ENCODE measurements at regions not wholly inside any gene's neighbourhood (a gene's known extent, or its start where the extent isn't known, plus 50 kb on each side); places are given as distances from the start of the nearest gene placed in this dataset.

DNA sequence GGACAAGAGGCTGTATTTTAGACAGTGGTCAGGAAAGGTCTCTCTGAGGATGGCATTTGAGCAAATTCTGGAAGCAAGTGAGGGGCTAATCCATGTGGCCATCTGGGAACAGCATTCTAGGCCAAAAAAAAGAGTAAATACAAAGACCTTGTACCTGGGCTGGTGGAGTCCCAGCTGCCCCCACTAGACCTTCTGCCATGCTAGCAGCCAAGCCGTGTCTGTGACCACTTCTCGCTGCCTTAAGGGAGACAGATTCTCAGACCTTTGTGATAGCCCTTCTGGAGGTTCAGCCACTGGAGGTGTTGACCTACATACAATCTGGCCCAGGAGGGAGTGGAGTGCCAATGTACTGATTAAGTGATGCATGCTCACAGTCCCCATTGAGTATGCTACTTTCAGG, 506.2 kb downstream of the MID1IP1 start:
- H3K4me1 ChIP-seq: no peaks in the 10 kb centered on the region
- H3K27ac ChIP-seq: no peak overlapping the region
- H3K4me3 ChIP-seq: no peak overlapping the region
- intact Hi-C loops (cut with DNase I): no loop called here
- H3K27me3 ChIP-seq: no peaks in the 10 kb centered on the region
- DNase-seq: no peak
- TF ChIP-seq, protein P1, sequence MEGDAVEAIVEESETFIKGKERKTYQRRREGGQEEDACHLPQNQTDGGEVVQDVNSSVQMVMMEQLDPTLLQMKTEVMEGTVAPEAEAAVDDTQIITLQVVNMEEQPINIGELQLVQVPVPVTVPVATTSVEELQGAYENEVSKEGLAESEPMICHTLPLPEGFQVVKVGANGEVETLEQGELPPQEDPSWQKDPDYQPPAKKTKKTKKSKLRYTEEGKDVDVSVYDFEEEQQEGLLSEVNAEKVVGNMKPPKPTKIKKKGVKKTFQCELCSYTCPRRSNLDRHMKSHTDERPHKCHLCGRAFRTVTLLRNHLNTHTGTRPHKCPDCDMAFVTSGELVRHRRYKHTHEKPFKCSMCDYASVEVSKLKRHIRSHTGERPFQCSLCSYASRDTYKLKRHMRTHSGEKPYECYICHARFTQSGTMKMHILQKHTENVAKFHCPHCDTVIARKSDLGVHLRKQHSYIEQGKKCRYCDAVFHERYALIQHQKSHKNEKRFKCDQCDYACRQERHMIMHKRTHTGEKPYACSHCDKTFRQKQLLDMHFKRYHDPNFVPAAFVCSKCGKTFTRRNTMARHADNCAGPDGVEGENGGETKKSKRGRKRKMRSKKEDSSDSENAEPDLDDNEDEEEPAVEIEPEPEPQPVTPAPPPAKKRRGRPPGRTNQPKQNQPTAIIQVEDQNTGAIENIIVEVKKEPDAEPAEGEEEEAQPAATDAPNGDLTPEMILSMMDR (IDR thresholded peaks at IDR 0.05): no peak
- TF ChIP-seq POLR2A (IDR thresholded peaks at IDR 0.05): no peak
- H3K9me3 ChIP-seq: peaks cover 4 to 7% (median 6%) of the 10 kb centered on the region in 3 donors
- H3K36me3 ChIP-seq: no peaks in the 10 kb centered on the region
- WGBS, 2 donors: no CpG with 5 or more reads among the region's 2 CpGs

DNA sequence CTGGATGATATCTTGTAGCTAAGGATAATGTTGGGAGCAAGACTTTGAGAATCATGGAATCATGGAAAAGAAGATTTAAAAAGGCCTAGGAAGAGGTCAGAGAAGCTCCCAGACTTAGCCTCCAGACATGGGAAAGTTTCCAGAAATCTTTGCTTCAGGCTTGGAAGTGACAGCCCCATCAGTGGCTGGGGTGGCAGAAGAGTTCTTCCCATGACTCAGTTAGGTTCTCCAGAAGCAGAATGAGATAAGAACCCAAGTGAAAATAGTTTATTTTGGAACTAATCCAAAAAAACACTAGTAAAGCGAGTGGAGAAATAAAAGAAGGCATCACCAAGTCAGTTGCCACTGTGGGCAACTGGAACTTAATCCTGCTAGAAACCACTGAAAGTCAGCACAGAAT, 506.9 kb downstream of the MID1IP1 start:
- WGBS, 2 donors: 43 to 60% methylated on average over 1 of the region's 1 CpG

DNA sequence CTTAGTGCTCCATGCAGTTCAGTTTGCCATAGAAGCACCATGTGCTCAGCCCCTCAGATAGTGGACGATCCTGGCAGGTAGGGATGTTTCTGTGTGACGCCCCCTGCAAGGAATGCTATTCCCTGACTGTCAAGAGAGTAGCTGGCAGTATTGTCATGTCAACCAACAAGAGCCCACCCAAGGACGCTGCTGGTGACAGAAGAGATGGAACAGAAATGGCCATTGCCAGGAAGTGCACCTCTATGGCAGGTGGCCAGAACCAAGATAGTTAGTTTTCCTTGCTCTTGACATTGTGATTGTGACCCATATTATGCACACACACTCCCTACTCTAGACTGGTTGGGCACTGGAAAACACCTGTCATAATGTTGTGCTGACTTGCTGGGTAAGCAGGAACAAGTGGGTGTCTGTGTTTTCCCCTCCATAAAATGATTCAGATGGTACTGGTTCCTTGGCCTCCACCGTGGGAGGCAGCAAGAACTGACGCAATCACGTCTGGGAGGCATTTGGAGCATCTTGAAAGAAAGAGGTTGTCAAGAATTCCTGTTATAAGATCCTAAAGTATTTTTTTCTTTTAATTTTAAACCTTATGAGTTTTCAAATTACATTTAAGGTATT, 507.9 kb downstream of the MID1IP1 start:
- H3K9me3 ChIP-seq: no peaks in the 10 kb centered on the region
- 6 to 53% methylated on average over 3 to 6 of the region's 6 CpGs for WGBS, 2 donors
- peak overlapping the region in 1 of 4 donors; percentile 25 for H3K27ac ChIP-seq
- no peaks in the 10 kb centered on the region for H3K36me3 ChIP-seq
- no peaks in the 10 kb centered on the region for H3K4me1 ChIP-seq
- no peak overlapping the region for H3K4me3 ChIP-seq
- intact Hi-C loops (cut with DNase I): no loop called here
- no peaks in the 10 kb centered on the region for H3K27me3 ChIP-seq
- TF ChIP-seq, protein P1 (IDR thresholded peaks at IDR 0.05): no peak
- TF ChIP-seq POLR2A (IDR thresholded peaks at IDR 0.05): no peak
- DNase-seq: no peak

More for the DNA sequence above, 506.9 kb downstream of the MID1IP1 start:
- no peaks in the 10 kb centered on the region for H3K36me3 ChIP-seq
- intact Hi-C loops (cut with DNase I): no loop called here
- DNase-seq: no peak
- TF ChIP-seq POLR2A (IDR thresholded peaks at IDR 0.05): no peak
- TF ChIP-seq, protein P1 (IDR thresholded peaks at IDR 0.05): no peak
- no peaks in the 10 kb centered on the region for H3K27me3 ChIP-seq
- H3K4me3 ChIP-seq: no peak overlapping the region
- H3K9me3 ChIP-seq: peaks cover 0 to 1% (median under 1%) of the 10 kb centered on the region in 3 donors
- no peak overlapping the region for H3K27ac ChIP-seq
- H3K4me1 ChIP-seq: no peaks in the 10 kb centered on the region

DNA sequence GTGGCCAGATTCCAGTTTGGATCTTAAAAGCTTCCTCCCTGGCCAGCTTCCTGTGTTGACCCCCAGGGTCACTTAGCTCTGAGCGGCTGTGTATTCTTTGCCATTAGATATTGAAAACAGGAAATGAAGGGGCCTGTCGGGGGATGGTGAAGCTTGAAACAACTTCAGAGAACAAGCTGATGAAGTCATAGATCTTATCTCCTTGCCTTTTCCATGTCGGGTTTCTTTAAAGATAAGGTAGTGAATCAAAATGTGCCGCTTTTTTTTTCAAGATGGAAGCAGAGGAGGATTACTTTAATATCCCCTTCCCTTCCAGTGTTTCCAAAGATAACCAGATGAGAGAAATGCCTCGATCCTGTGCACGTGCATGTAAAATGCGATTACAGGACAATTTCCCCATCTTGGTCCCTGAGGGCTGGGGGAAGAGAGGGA, 508.5 kb downstream of the MID1IP1 start:
- no peaks in the 10 kb centered on the region for H3K27me3 ChIP-seq
- TF ChIP-seq, protein P1 (IDR thresholded peaks at IDR 0.05): no peak
- TF ChIP-seq POLR2A (IDR thresholded peaks at IDR 0.05): no peak
- no peak for DNase-seq
- WGBS, 2 donors: 44 to 49% methylated on average over 5 to 7 of the region's 7 CpGs
- intact Hi-C loops (cut with DNase I): no loop called here
- H3K4me3 ChIP-seq: no peak overlapping the region
- H3K36me3 ChIP-seq: no peaks in the 10 kb centered on the region
- H3K27ac ChIP-seq: no peak overlapping the region
- no peaks in the 10 kb centered on the region for H3K9me3 ChIP-seq
- H3K4me1 ChIP-seq: no peaks in the 10 kb centered on the region

GRCh38 chrX:39310891-39311290, 509.6 kb downstream of the MID1IP1 start:
- no peak overlapping the region for H3K4me3 ChIP-seq
- H3K9me3 ChIP-seq: no peaks in the 10 kb centered on the region
- no peaks in the 10 kb centered on the region for H3K4me1 ChIP-seq
- H3K36me3 ChIP-seq: no peaks in the 10 kb centered on the region
- no peak for DNase-seq
- H3K27me3 ChIP-seq: no peaks in the 10 kb centered on the region
- intact Hi-C loops (cut with DNase I): no loop called here
- H3K27ac ChIP-seq: no peak overlapping the region
- no peak for TF ChIP-seq POLR2A (IDR thresholded peaks at IDR 0.05)
- TF ChIP-seq, protein P1 (IDR thresholded peaks at IDR 0.05): no peak
- WGBS, 2 donors: 84 to 85% methylated on average over 4 of the region's 4 CpGs
